GM06990 (cell line): ENCODE measurements at regions not wholly inside any gene's neighbourhood (a gene's known extent, or its start where the extent isn't known, plus 50 kb on each side); places are given as distances from the start of the nearest gene placed in this dataset.

Experiments used
- DNase-seq: peaks from one replicate; pipeline ENCODE4 v3.0.0-alpha.2; 2011; ENCODE audit not compliant: insufficient read length; ENCODE audit errors: extremely low read depth
- H3K27me3 ChIP-seq: replicated peaks from 2 replicates; pipeline ENCODE4 v1.6.0; 2011; ENCODE audit warnings: low read length; ENCODE audit not compliant: control insufficient read depth, insufficient read depth
- H3K36me3 ChIP-seq: 2 replicates; pipeline ENCODE4 v1.5.1; 2011; ENCODE audit warnings: low read length; ENCODE audit not compliant: control insufficient read depth, insufficient read depth
- H3K4me3 ChIP-seq: replicated peaks from 2 replicates; pipeline ENCODE4 v1.5.1; 2011; ENCODE audit warnings: low read depth, mild to moderate bottlenecking, control low read depth, low read length
- TF ChIP-seq, protein P1 (sequence below): IDR thresholded peaks from 2 replicates; pipeline ENCODE4 v1.5.1; 2011; ENCODE audit warnings: low read length, control low read depth, mild to moderate bottlenecking, inconsistent platforms; ENCODE audit not compliant: insufficient read depth, poor library complexity, severe bottlenecking

DNA sequence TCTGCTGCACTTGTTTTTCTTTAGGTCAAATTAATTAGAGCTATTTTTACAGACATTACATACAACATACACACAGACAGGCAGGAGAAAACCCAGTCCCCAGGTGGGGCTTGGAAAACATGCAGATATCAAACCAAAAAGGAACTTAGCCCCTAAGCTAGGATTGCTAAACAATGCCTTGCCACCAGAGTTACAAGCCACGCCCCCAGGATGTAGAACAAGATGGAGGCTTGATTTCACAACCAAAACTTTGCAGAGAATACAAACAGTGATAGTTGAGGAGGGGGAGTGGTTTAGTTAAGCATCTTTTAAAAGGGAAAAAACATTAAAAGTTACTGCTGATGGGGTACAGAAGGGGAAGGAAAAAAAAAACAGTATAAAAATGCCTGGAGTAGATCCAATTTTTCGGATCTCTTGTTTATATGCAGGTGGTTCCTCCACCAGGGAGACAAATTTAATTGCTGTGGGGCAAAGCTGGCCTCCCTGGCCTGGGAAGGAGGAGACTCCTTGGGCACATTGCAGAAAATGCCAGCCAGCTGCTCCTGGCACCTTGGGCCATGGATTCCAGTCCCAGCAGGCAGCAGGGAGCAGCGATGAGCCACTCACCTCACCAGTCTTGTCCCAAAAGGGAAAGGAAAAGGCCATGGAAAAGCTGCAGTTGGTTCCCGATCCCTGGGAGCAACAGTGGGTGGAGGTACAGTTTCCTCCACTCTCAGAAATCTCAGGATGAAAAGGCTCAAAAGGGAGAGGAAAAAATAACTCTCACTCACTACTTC, 348.4 kb upstream of the REG3G start:
- Histone ChIP-seq H3K36me3 (no peaks in the 10 kb centered on the region), H3K4me3 (no peak overlapping the region), H3K27me3 (no peaks in the 10 kb centered on the region)
- DNase-seq: no peak
- TF ChIP-seq, protein P1, sequence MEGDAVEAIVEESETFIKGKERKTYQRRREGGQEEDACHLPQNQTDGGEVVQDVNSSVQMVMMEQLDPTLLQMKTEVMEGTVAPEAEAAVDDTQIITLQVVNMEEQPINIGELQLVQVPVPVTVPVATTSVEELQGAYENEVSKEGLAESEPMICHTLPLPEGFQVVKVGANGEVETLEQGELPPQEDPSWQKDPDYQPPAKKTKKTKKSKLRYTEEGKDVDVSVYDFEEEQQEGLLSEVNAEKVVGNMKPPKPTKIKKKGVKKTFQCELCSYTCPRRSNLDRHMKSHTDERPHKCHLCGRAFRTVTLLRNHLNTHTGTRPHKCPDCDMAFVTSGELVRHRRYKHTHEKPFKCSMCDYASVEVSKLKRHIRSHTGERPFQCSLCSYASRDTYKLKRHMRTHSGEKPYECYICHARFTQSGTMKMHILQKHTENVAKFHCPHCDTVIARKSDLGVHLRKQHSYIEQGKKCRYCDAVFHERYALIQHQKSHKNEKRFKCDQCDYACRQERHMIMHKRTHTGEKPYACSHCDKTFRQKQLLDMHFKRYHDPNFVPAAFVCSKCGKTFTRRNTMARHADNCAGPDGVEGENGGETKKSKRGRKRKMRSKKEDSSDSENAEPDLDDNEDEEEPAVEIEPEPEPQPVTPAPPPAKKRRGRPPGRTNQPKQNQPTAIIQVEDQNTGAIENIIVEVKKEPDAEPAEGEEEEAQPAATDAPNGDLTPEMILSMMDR: no peak

DNA sequence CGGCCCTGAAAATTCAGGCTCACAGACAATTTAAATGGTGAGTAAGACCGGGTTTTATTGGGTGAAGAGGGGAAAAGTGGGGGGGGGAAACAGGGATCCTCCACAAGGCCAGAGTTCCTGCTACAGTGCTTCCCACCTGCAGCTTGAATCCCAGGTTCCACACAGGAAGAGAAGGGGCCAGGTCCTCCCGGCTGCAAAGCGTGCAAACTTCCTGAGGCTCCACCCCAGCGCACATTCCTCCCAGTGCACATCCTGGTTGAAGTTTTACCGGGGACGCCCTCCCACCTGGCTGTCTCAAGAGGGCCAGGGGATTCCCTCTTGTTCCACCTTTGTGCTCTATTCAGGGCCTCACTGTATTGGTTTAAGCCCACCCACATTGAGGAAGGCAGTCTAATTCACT, 347.7 kb upstream of the REG3G start:
- no peak overlapping the region for H3K4me3 ChIP-seq
- H3K27me3 ChIP-seq: no peaks in the 10 kb centered on the region
- DNase-seq: no peak
- H3K36me3 ChIP-seq: no peaks in the 10 kb centered on the region
- TF ChIP-seq, protein P1: no peak

DNA sequence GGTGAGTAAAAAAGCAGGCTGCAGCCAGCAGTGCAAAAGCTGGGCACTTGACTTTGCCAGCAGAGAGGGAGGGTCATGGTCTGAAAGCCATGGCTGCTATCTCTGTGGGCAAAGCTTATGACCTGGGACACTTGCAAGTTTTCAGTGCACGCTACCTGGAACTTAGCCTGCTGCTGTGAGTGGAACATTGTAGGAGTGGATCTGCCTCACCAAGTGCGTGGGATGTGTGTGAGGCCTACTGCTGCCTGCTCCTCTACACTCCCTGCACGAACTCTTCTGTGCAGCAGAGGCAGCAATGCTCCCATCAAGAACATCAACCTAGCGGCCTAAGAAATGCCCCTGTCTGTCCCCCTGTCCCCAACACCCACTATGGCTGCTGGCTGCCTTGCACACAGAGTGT, 344.1 kb upstream of the REG3G start:
- no peaks in the 10 kb centered on the region for H3K27me3 ChIP-seq
- no peak for DNase-seq
- TF ChIP-seq, protein P1: no peak
- no peaks in the 10 kb centered on the region for H3K36me3 ChIP-seq
- no peak overlapping the region for H3K4me3 ChIP-seq

DNA sequence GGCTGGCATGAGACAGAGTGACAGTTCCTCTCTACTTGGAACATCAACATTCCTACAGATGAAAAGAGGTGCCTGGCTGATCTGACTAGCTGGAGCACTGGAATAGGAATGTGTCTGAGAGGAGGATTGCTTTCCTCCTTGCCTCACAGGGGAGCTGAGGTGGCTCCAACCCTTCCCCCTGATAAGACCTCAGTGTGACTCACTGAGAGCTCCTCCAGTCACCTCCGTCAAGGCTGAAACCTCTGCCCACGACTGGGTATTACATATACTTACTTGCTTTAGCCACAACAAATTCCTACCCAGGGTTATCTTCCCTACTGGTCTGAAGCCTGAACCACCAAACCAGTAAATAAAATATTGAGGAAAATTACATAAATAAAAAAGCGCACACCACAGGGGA, 342.7 kb upstream of the REG3G start:
- Histone ChIP-seq H3K4me3 (no peak overlapping the region), H3K27me3 (no peaks in the 10 kb centered on the region), H3K36me3 (no peaks in the 10 kb centered on the region)
- no peak for DNase-seq
- TF ChIP-seq, protein P1: no peak

DNA sequence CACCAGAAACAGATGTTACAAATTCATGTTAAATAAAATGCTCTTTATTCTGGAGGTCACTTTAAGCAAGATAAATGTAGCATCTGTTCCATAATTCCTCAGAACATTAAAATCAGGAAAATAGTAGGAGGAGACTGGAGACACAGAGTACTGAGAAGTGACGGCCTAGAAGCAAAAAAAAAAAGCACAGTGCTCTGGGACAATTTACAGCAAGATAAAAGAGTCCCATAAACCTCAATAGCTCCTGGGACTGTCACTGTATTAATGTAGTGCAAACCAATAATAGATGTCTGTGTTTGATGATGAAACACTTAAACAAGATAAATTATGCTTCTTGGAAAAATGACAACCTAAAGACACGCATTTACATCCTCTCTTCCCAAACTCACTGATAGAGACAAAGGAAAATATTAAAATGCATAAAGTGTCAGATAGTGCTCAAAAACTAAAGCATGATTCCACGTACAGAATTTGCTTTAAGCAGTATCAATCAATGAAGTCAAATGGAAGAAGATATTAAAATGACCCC, 338.8 kb upstream of the REG3G start:
- H3K4me3 ChIP-seq: no peak overlapping the region
- TF ChIP-seq, protein P1: no peak
- DNase-seq: no peak
- H3K27me3 ChIP-seq: no peaks in the 10 kb centered on the region
- H3K36me3 ChIP-seq: no peaks in the 10 kb centered on the region
